ENCODE measurements at regions not wholly inside any gene's neighbourhood (a gene's known extent, or its start where the extent isn't known, plus 50 kb on each side); places are given as distances from the start of the nearest gene placed in this dataset.

DNA sequence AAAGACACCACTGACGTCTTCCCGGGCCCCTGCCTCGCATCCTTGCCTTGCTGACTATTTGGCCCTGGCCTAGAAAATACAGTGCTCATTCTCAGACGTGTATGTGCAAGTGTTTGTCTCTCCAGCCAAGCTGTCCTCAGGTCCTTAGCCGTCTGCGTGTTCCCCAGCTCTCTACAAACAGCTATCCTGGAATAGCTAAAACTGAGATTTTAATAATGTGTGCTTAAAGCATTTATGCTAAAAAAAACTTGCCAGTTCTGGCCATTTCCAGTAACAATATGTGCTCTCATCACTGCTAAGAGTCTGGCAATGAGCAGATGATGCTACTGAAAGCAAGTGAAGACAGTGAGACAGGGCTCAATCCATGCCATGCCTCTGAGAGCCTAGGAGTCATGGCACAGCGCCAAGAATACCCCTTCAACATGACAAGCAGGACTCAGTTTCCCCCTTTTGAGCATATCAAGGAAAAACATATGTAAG lies 55.7 kb downstream of the IRF2BP2 start:
- no peak for TF ChIP-seq TAF1 (IDR thresholded peaks at IDR 0.05; ENCODE audit: borderline replicate concordance, insufficient read depth, low read length)
- no peak for TF ChIP-seq SIN3A (IDR thresholded peaks at IDR 0.05; ENCODE audit: borderline replicate concordance, insufficient read depth, low read length)
- TF ChIP-seq POLR2AphosphoS5 (IDR thresholded peaks at IDR 0.05; ENCODE audit: low read depth, low read length), result no peak
- TF ChIP-seq FOXP2 (optimal IDR thresholded peaks at IDR 0.05; ENCODE audit: borderline replicate concordance, extremely low read depth, extremely low read length, insufficient read depth), result no peak
- TF ChIP-seq, protein P1, sequence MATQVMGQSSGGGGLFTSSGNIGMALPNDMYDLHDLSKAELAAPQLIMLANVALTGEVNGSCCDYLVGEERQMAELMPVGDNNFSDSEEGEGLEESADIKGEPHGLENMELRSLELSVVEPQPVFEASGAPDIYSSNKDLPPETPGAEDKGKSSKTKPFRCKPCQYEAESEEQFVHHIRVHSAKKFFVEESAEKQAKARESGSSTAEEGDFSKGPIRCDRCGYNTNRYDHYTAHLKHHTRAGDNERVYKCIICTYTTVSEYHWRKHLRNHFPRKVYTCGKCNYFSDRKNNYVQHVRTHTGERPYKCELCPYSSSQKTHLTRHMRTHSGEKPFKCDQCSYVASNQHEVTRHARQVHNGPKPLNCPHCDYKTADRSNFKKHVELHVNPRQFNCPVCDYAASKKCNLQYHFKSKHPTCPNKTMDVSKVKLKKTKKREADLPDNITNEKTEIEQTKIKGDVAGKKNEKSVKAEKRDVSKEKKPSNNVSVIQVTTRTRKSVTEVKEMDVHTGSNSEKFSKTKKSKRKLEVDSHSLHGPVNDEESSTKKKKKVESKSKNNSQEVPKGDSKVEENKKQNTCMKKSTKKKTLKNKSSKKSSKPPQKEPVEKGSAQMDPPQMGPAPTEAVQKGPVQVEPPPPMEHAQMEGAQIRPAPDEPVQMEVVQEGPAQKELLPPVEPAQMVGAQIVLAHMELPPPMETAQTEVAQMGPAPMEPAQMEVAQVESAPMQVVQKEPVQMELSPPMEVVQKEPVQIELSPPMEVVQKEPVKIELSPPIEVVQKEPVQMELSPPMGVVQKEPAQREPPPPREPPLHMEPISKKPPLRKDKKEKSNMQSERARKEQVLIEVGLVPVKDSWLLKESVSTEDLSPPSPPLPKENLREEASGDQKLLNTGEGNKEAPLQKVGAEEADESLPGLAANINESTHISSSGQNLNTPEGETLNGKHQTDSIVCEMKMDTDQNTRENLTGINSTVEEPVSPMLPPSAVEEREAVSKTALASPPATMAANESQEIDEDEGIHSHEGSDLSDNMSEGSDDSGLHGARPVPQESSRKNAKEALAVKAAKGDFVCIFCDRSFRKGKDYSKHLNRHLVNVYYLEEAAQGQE (IDR thresholded peaks at IDR 0.05; ENCODE audit: insufficient read depth in 1 of 2, low read depth in 2 of 2, low read length in 2 of 2), result no peak

DNA sequence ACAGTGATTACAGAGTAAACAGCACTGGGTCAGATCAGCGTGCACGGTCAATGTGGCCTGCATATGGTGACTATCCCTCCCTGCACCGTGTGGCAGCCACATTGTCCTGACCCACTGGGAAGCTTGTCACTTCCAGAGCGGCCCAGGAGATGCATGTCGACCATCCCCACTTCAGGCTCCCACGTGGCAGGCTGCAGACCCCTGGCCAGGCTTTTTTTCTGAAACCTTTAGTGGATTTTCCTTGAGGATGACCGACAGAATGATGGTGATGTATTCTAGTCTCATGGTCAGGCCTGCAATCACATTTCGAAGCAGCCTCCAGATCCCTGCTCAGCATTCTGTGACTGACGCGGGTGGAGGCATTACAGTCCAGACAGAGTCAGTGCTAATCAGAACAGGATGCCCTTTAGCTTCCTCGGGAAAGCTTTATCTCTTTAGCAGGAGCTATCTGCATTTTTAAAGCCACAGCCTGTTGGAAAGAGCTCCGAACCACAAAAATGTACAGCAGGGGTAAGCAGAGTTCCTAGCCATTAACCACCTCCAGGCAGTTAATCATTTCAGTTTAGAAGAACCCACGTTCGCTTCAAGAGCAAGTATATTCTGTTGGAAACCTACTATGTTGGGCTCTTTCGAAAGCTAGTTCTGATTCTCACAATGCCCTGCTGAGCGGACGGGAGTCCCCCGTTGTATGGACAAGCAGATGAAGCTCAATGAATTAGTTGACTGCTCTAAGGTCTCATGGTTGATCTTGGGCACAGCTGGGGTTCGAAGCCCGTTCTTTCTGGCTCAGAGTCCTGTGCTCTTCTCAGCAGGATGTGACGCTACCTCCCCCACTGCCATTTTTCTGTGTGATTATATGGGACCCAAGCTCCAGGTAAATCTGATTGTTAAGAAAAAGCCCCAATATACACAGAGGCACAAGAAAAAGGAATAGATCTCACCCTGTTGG lies 56.5 kb downstream of the IRF2BP2 start:
- TF ChIP-seq SIN3A (IDR thresholded peaks at IDR 0.05; ENCODE audit: borderline replicate concordance, insufficient read depth, low read length) (no peak), FOXP2 (optimal IDR thresholded peaks at IDR 0.05; ENCODE audit: borderline replicate concordance, extremely low read depth, extremely low read length, insufficient read depth) (no peak)
- TF ChIP-seq, protein P1 (IDR thresholded peaks at IDR 0.05; ENCODE audit: insufficient read depth in 1 of 2, low read depth in 2 of 2, low read length in 2 of 2), result no peak

DNA sequence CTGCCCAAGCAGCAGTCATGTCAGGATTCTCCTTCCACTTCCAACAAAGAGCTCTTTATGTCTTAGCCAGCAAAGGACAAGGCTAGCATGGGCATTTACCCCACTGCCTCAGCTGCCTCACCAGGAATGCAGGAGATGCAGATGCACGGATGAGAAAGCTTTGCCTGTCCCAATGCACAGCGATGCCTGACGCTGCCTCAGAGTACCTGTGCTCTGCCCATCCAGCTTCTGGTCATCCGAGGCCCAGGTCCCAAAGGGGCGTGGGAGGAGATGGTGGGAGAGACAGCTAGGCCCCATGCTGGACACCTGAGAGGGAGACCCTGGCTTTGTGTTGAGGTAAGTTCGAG lies 59.0 kb downstream of the IRF2BP2 start:
- TF ChIP-seq SIN3A (IDR thresholded peaks at IDR 0.05; ENCODE audit: borderline replicate concordance, insufficient read depth, low read length), result no peak
- TF ChIP-seq, protein P1 (IDR thresholded peaks at IDR 0.05; ENCODE audit: insufficient read depth in 1 of 2, low read depth in 2 of 2, low read length in 2 of 2), result no peak
- TF ChIP-seq FOXP2 (optimal IDR thresholded peaks at IDR 0.05; ENCODE audit: borderline replicate concordance, extremely low read depth, extremely low read length, insufficient read depth), result no peak
- TF ChIP-seq TAF1 (IDR thresholded peaks at IDR 0.05; ENCODE audit: borderline replicate concordance, insufficient read depth, low read length), result no peak
- no peak for TF ChIP-seq POLR2AphosphoS5 (IDR thresholded peaks at IDR 0.05; ENCODE audit: low read depth, low read length)

DNA sequence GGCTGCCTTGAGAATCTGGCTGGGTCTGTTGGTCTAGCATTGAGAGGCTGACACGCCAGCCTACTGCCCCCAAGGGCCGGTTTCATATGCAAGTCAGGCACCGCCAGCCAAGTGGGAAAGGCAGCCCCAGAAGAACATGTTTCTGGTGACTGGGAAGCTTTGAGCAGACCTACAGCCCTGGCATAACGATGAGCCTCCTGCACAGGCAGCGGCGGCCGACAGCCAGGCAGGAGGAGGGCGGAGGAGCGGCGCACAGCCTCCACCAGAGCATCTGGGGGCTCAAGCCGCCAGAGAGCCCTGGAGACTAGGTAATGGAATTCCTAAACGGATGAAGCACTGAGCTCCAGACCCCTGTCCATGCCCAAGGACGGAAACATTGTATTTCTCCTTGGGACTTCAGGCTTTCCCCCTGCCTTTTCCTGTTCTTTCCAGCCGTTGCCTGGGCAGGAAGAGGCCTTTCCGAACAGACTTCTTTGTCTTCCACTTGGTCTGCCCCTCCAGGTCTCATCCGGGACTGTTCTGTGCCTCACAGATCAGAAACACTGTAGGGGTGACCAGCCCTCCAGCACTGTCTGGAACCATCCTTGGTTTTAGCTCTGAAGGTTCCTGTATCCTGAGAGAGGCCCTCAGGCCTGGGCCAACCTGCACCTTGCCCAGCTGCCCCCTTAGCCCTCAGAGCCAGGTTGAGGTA lies 59.5 kb downstream of the IRF2BP2 start:
- TF ChIP-seq TAF1 (IDR thresholded peaks at IDR 0.05; ENCODE audit: borderline replicate concordance, insufficient read depth, low read length) (no peak), POLR2AphosphoS5 (IDR thresholded peaks at IDR 0.05; ENCODE audit: low read depth, low read length) (no peak), FOXP2 (optimal IDR thresholded peaks at IDR 0.05; ENCODE audit: borderline replicate concordance, extremely low read depth, extremely low read length, insufficient read depth) (no peak), SIN3A (IDR thresholded peaks at IDR 0.05; ENCODE audit: borderline replicate concordance, insufficient read depth, low read length) (no peak)
- TF ChIP-seq, protein P1 (IDR thresholded peaks at IDR 0.05; ENCODE audit: insufficient read depth in 1 of 2, low read depth in 2 of 2, low read length in 2 of 2), result no peak

Data from PFSK-1 (cell line).